Stimulated activated CD4-positive, alpha-beta T cell treated with anti-CD3 and anti-CD28 coated beads, Interleukin-15, amount 100 ng/mL, for 48 hours (primary cell): ENCODE measurements at regions not wholly inside any gene's neighbourhood (a gene's known extent, or its start where the extent isn't known, plus 50 kb on each side); places are given as distances from the start of the nearest gene placed in this dataset.
"Not testable (repeated sequence)": the region's sequence is repeated elsewhere in the genome, so short reads cannot be mapped to it uniquely, and the experiment has no call there.

Experiments
- DNase-seq, 2 donors: peaks; one replicate each; pipeline ENCODE4 v3.0.0-alpha.2; 2020; ENCODE audit warnings: low read depth in 2 of 2

GRCh38 chr7:46139079-46139478 is 218.0 kb upstream of the IGFBP3 start:
- DNase-seq: no peak

- no peak for DNase-seq
Measured at GRCh38 chr7:46137725-46138124, 216.7 kb upstream of the IGFBP3 start.

- no peak for DNase-seq
Measured at GRCh38 chr7:46135557-46135956, 214.5 kb upstream of the IGFBP3 start.

- DNase-seq: no peak
Measured at GRCh38 chr7:46134795-46135194, 213.7 kb upstream of the IGFBP3 start.

- no peak for DNase-seq
Measured at GRCh38 chr7:46134385-46134784, 213.3 kb upstream of the IGFBP3 start.

- no peak for DNase-seq
Measured at GRCh38 chr7:46133751-46134150, 212.7 kb upstream of the IGFBP3 start.

GRCh38 chr7:46133072-46133471 is 212.0 kb upstream of the IGFBP3 start:
- no peak for DNase-seq

- DNase-seq: no peak
Measured at GRCh38 chr7:46131916-46132795, 211.1 kb upstream of the IGFBP3 start.

- DNase-seq: no peak
Measured at GRCh38 chr7:46129831-46130230, 208.8 kb upstream of the IGFBP3 start.

GRCh38 chr7:46127814-46128213 is 206.7 kb upstream of the IGFBP3 start:
- no peak for DNase-seq

GRCh38 chr7:46126675-46127300 is 205.7 kb upstream of the IGFBP3 start:
- no peak for DNase-seq

GRCh38 chr7:46123756-46124343 is 202.8 kb upstream of the IGFBP3 start:
- no peak for DNase-seq

- no peak for DNase-seq
Measured at GRCh38 chr7:46115410-46115809, 194.3 kb upstream of the IGFBP3 start.

- DNase-seq: no peak
Measured at GRCh38 chr7:46109437-46109836, 188.4 kb upstream of the IGFBP3 start.

GRCh38 chr7:46108272-46108671 is 187.2 kb upstream of the IGFBP3 start:
- DNase-seq: no peak

GRCh38 chr7:46107610-46108217 is 186.6 kb upstream of the IGFBP3 start:
- DNase-seq: no peak

GRCh38 chr7:46100521-46100920 is 179.4 kb upstream of the IGFBP3 start:
- DNase-seq: no peak

- DNase-seq: no peak
Measured at GRCh38 chr7:46099076-46099475, 178.0 kb upstream of the IGFBP3 start.

GRCh38 chr7:46091071-46091470 is 170.0 kb upstream of the IGFBP3 start:
- DNase-seq: no peak

- DNase-seq: no peak
Measured at GRCh38 chr7:46089281-46089680, 168.2 kb upstream of the IGFBP3 start.

GRCh38 chr7:46088486-46088885 is 167.4 kb upstream of the IGFBP3 start:
- not testable (repeated sequence) for DNase-seq

GRCh38 chr7:46080595-46081159 is 159.6 kb upstream of the IGFBP3 start:
- no peak for DNase-seq
